ENCODE measurements at regions not wholly inside any gene's neighbourhood (a gene's known extent, or its start where the extent isn't known, plus 50 kb on each side); places are given as distances from the start of the nearest gene placed in this dataset.

GRCh38 chr13:74215420-74215819 lies 81.2 kb upstream of the KLF12 start:
- ChIA-PET POLR2A (no interaction called here), RAD21 (ENCODE audit: unreplicated experiment) (no interaction called here), CTCF (no interaction called here), SMC1A (ENCODE audit: uncharacterized antibody, unreplicated experiment) (no interaction called here)
- TF ChIP-seq ZNF207 (IDR thresholded peaks at IDR 0.05; ENCODE audit: borderline replicate concordance) (no peak), HDGF (IDR thresholded peaks at IDR 0.05) (no peak), IKZF1 (conservative IDR thresholded peaks at IDR 0.05) (no peak), ESRRA (IDR thresholded peaks at IDR 0.05; ENCODE audit: low read length) (no peak), ATF2 (IDR thresholded peaks at IDR 0.05; ENCODE audit: low read length) (no peak)
- H3K36me3 ChIP-seq (ENCODE audit: control insufficient read depth in 2 of 2, insufficient read depth in 2 of 2, low read length in 1 of 2), result no peaks in the 10 kb centered on the region
- FAIRE-seq (no peak), DNase-seq (ENCODE audit: low read depth, low spot score) (no peak), ATAC-seq (no peak)
- no peaks in the 10 kb centered on the region for H4K20me1 ChIP-seq (ENCODE audit: control insufficient read depth, insufficient read depth)
- in situ Hi-C loops (cut with MboI) (no loop called here), intact Hi-C loops (cut with micrococcal nuclease; ENCODE audit: unreplicated experiment) (no loop called here)
- H3K4me1 ChIP-seq (ENCODE audit: control insufficient read depth, insufficient read depth, low read length), result no peaks in the 10 kb centered on the region
- no peaks in the 10 kb centered on the region for H3K9me3 ChIP-seq (replicated peaks; ENCODE audit: control insufficient read depth, insufficient read depth, low read length)
- BruUV-seq (replicated peaks), result no TSS peak
- H3K4me3 ChIP-seq, result no peak overlapping the region
- no peak overlapping the region for H3K27ac ChIP-seq (ENCODE audit: control insufficient read depth, insufficient read depth)
- no peak overlapping the region for H2AFZ ChIP-seq (ENCODE audit: control insufficient read depth, low read depth, low read length)
- H3K4me2 ChIP-seq (ENCODE audit: control insufficient read depth, insufficient read depth), result no peak overlapping the region
- H3K79me2 ChIP-seq (ENCODE audit: control insufficient read depth, insufficient read depth, low read length), result no peaks in the 10 kb centered on the region
- no peaks in the 10 kb centered on the region for H3K27me3 ChIP-seq (replicated peaks in 1 of 2; ENCODE audit: control insufficient read depth in 2 of 2, insufficient read depth in 2 of 2, low read length in 1 of 2)
- no peak overlapping the region for H3K9ac ChIP-seq (ENCODE audit: control insufficient read depth, insufficient read depth, low read length)
- 24% methylated on average over 2 of the region's 2 CpGs for WGBS (ENCODE audit: insufficient coverage, insufficient replicate concordance, low lambda C conversion rate, missing lambda C conversion rate)

- Histone ChIP-seq H3K27me3 (replicated peaks in 1 of 2; ENCODE audit: control insufficient read depth in 2 of 2, insufficient read depth in 2 of 2, low read length in 1 of 2) (no peaks in the 10 kb centered on the region), H3K9ac (ENCODE audit: control insufficient read depth, insufficient read depth, low read length) (no peak overlapping the region), H3K4me2 (ENCODE audit: control insufficient read depth, insufficient read depth) (no peak overlapping the region), H3K27ac (ENCODE audit: control insufficient read depth, insufficient read depth) (no peak overlapping the region), H3K9me3 (replicated peaks; ENCODE audit: control insufficient read depth, insufficient read depth, low read length) (no peaks in the 10 kb centered on the region), H3K79me2 (ENCODE audit: control insufficient read depth, insufficient read depth, low read length) (no peaks in the 10 kb centered on the region), H3K36me3 (ENCODE audit: control insufficient read depth in 2 of 2, insufficient read depth in 2 of 2, low read length in 1 of 2) (no peaks in the 10 kb centered on the region), H3K4me3 (no peak overlapping the region), H4K20me1 (ENCODE audit: control insufficient read depth, insufficient read depth) (no peaks in the 10 kb centered on the region), H3K4me1 (ENCODE audit: control insufficient read depth, insufficient read depth, low read length) (no peaks in the 10 kb centered on the region), H2AFZ (ENCODE audit: control insufficient read depth, low read depth, low read length) (no peak overlapping the region)
- ChIA-PET POLR2A (no interaction called here), RAD21 (ENCODE audit: unreplicated experiment) (no interaction called here), SMC1A (ENCODE audit: uncharacterized antibody, unreplicated experiment) (no interaction called here), CTCF (no interaction called here)
- 50% methylated on average over 5 of the region's 5 CpGs for WGBS (ENCODE audit: insufficient coverage, insufficient replicate concordance, low lambda C conversion rate, missing lambda C conversion rate)
- FAIRE-seq, result no peak
- no peak for ATAC-seq
- in situ Hi-C loops (cut with MboI), result no loop called here
- no TSS peak for BruUV-seq (replicated peaks)
- TF ChIP-seq WRNIP1 (IDR thresholded peaks at IDR 0.05; ENCODE audit: borderline replicate concordance, low read depth, low read length) (no peak), NFXL1 (IDR thresholded peaks at IDR 0.05; ENCODE audit: borderline replicate concordance) (no peak), SIN3A (IDR thresholded peaks at IDR 0.05; ENCODE audit: low read depth, low read length) (no peak), BCL11A (IDR thresholded peaks at IDR 0.05; ENCODE audit: low read depth, low read length) (no peak), STAT1 (conservative IDR thresholded peaks at IDR 0.05) (no peak)
- intact Hi-C loops (cut with micrococcal nuclease; ENCODE audit: unreplicated experiment), result no loop called here
- no peak for DNase-seq (ENCODE audit: low read depth, low spot score)
Measured at GRCh38 chr13:74214321-74214720, 80.1 kb upstream of the KLF12 start.
